Colon (tissue), 2 donors: ENCODE measurements at regions not wholly inside any gene's neighbourhood (a gene's known extent, or its start where the extent isn't known, plus 50 kb on each side); places are given as distances from the start of the nearest gene placed in this dataset.

ENCODE experiments used
- FAIRE-seq: peaks from 2 replicates; lab custom pipeline; 2012; peaks lifted over from hg19 to GRCh38; lab: Jason Lieb, UNC
- donor health status: control.
- donor health status: control.

GRCh38 chr4:137200322-137200721, 332.0 kb downstream of the PCDH18 start:
- no peak for FAIRE-seq

GRCh38 chr4:137198791-137199190, 333.5 kb downstream of the PCDH18 start:
- FAIRE-seq = no peak

- no peak for FAIRE-seq
Observed at GRCh38 chr4:137194670-137195069, 337.6 kb downstream of the PCDH18 start.

GRCh38 chr4:137193564-137193963, 338.7 kb downstream of the PCDH18 start:
- FAIRE-seq = no peak

- no peak for FAIRE-seq
Observed at GRCh38 chr4:137181293-137181899, 350.9 kb downstream of the PCDH18 start.

- FAIRE-seq = no peak
Observed at GRCh38 chr4:137180349-137180748, 351.9 kb downstream of the PCDH18 start.

GRCh38 chr4:137156807-137157206, 375.5 kb downstream of the PCDH18 start:
- no peak for FAIRE-seq

GRCh38 chr4:137156054-137156453, 376.2 kb downstream of the PCDH18 start:
- FAIRE-seq = no peak

GRCh38 chr4:137131201-137131600, 401.1 kb downstream of the PCDH18 start:
- FAIRE-seq = no peak

GRCh38 chr4:137129845-137130244, 402.4 kb downstream of the PCDH18 start:
- no peak for FAIRE-seq

GRCh38 chr4:137129441-137129840, 402.9 kb downstream of the PCDH18 start:
- no peak for FAIRE-seq

- no peak for FAIRE-seq
Observed at GRCh38 chr4:137125011-137125410, 407.3 kb downstream of the PCDH18 start.

- no peak for FAIRE-seq
Observed at GRCh38 chr4:137124278-137124932, 407.9 kb downstream of the PCDH18 start.

GRCh38 chr4:137122876-137123275, 409.4 kb downstream of the PCDH18 start:
- FAIRE-seq = no peak

- FAIRE-seq = no peak
Observed at GRCh38 chr4:137116144-137116543, 416.1 kb downstream of the PCDH18 start.

GRCh38 chr4:137106733-137107132, 425.6 kb downstream of the PCDH18 start:
- no peak for FAIRE-seq

GRCh38 chr4:137106287-137106686, 426.0 kb downstream of the PCDH18 start:
- FAIRE-seq = no peak

- FAIRE-seq = no peak
Observed at GRCh38 chr4:137090951-137091350, 441.3 kb downstream of the PCDH18 start.

GRCh38 chr4:137083571-137084135, 448.6 kb downstream of the PCDH18 start:
- no peak for FAIRE-seq

GRCh38 chr4:137082061-137082460, 450.2 kb downstream of the PCDH18 start:
- FAIRE-seq = no peak

GRCh38 chr4:137076908-137077307, 455.4 kb downstream of the PCDH18 start:
- FAIRE-seq = no peak

- no peak for FAIRE-seq
Observed at GRCh38 chr4:137075586-137075985, 456.7 kb downstream of the PCDH18 start.

GRCh38 chr4:137070614-137071013, 461.7 kb downstream of the PCDH18 start:
- FAIRE-seq = no peak

GRCh38 chr4:137069473-137069872, 462.8 kb downstream of the PCDH18 start:
- FAIRE-seq = no peak
